ENCODE measurements at regions not wholly inside any gene's neighbourhood (a gene's known extent, or its start where the extent isn't known, plus 50 kb on each side); places are given as distances from the start of the nearest gene placed in this dataset.

DNA sequence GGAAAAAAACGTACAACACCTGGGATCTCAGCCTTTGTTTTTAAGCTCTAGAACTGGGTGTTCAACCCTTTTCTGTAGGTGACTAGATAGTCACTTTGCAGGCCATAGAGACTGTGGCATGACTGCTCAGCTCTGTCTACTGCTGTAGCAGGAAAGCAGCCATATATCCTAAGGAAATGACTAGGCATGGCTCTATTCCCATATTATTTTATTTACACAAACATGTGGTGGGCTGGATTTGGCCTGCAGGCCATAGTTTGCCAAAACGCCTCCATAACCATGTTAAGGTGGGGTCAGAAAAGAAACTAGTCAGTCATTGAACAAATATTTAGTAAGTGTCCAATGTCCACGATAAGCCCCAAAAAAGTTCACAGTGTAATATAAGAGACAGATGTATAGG lies 452.5 kb downstream of the MCTP2 start:
- no peak for DNase-seq (ENCODE audit: low spot score)

DNA sequence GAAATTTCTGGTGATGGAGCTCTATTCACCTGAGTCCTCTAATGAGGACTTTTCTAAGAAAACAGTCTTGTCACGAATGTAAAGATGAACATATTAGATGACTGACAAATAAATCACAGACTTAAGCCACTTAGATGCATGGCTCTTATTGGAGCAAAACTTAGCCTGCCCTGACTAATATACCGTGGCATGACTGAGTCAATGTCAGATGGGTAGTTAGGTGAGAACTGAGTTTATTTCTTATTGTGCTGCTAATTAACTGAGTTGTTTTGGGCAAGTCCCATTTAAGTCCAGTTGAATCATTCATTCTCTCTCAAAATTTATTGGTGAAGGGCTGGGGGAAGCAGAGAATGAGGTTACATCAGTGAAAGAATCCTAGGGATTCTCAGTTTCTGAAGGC lies 459.8 kb downstream of the MCTP2 start:
- no peak for DNase-seq (ENCODE audit: low spot score)

DNA sequence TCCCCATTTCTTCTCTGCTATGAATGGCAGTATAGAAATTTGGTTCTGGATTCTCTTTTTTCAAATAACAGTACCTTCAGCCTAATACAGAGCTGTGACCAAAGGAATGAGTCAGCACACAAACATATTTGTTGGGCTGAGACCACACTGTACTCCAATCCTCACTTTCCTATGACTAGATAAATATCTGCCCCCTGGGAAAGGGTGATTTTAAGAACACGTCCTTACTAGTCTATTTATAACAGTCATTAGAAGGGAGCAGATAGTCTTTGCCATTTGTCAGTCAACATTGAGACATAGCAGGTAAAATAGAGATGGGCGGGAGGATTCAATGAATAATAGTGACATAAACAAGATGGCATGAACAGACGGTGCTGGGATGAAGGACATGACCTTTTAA lies 461.3 kb downstream of the MCTP2 start:
- DNase-seq (ENCODE audit: low spot score) = no peak

DNA sequence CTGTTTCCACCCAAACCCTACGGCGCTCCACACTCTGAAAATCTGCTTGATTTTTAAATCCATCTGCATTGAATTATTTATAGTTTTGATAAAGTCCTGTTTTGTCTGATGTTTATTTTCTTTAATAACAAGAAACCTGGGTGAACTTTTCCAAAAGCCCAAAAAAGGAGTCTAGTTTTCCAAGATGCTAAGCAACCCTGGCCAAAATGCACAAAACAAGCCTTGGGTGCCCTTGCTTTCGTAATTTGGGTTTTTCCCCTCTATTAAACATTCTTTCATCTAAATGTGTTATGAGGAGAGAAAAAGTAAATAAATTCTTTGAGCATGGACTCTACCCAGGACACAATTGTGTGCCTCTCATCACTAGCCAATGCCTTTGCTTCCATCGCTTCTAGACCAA lies 468.9 kb downstream of the MCTP2 start:
- DNase-seq (ENCODE audit: low spot score) = no peak

DNA sequence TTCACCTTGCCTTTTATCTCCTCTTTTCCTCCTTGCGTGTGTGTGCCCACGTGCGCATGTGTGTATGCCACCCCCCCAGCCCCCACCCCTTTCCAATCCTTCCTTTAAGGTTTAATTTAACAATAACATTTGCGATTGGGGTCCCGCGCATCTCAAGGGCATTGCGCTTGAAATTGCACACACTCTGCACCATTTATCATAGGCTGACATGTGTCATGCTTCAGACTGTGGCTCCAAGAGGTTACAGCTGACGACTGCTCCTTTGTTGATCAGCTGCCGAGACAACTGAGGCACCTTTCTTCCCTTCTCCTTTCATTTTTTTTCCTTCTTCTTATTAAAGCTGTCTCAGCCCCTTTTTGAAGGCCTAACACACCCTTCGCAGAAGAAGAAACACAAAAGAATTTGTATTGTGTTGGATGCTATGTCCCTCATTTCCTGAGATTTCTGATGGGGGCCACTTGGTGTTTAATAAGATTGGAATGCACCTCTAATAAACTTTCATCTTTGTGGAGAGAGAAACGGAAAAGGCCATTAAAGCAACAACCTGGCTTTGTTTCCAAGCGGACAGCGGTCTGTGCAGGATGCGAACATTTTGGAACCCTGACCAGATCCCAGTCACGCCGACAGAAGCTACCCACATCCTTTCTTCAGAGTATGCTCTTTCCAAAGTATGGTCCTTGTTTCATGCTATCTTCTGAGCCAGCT lies 470.1 kb downstream of the MCTP2 start:
- no peak for DNase-seq (ENCODE audit: low spot score)

DNA sequence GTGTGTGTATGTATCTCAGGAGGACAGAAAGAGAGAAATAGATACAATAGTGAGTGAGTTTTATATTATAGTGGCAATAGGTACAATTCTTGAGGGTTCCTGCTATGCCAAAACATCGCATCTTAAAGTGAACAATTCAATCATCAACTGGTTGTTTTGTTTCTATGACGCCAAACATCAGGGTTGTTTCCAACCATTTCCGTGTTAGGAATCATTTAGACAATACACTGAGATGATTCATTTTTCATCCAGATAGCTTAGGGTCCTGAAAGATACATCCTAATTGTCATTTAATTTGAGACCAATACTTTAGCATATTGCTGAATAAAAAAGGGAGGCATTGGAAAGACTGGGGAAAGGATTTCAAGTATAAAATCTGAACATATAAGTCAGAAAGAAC lies 472.2 kb downstream of the MCTP2 start:
- DNase-seq (ENCODE audit: low spot score) = no peak

DNA sequence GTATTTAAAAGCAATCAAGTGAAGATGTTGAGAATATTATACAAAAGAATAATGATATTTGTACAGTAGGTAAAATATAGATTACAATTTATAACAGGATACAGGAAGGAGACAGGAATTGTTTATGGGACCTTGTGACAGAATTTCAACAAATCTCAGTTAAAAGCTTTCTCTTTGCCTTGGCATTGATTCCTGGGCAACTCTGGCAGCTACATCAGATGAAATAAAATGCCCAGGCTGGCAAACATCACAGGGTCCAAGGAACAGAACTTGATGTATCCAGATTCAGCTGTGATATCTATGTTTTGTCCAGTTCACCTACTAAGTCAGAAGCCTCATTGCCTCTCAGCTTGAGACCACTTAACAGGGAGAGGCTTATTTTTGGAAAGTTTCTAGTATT lies 473.1 kb downstream of the MCTP2 start:
- no peak for DNase-seq (ENCODE audit: low spot score)

DNA sequence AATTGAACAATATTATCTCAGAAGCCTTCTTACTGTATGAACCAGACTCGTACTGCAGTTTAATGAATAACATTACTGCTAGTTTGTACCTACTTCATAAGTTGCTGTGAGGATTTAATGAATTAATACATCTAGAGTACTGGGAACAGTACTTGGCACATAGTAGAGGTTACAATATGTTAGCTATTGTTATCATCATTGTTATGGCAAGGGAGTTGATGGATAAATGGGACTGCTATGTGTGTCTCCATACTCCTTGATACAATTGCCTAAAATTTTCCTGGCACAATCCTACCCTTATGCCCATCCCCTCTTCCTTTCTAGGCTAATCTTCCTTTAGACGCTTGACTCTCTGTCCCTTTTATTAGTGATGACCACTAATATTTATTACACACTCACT lies 473.6 kb downstream of the MCTP2 start:
- no peak for DNase-seq (ENCODE audit: low spot score)

DNA sequence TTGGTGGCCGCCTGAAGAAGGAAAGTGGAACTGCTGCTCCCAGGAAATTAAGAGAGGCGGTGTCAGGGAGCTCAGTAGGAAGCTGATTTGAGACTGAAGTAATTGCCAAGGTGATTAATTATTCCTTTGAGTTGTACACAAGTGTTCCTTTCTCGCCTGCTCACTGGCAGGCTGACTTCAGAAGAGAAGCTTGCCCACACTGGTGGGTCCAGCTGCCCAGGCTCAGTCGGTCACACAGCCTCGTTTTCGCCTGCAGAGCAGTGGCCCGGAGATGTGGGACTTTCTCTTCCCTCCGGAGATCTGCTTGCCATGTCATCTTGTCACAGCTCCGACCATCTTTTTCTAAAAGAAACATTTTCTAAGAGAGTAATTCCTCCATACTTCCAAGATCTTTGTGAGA lies 478.0 kb downstream of the MCTP2 start:
- DNase-seq (ENCODE audit: low spot score) = no peak

DNA sequence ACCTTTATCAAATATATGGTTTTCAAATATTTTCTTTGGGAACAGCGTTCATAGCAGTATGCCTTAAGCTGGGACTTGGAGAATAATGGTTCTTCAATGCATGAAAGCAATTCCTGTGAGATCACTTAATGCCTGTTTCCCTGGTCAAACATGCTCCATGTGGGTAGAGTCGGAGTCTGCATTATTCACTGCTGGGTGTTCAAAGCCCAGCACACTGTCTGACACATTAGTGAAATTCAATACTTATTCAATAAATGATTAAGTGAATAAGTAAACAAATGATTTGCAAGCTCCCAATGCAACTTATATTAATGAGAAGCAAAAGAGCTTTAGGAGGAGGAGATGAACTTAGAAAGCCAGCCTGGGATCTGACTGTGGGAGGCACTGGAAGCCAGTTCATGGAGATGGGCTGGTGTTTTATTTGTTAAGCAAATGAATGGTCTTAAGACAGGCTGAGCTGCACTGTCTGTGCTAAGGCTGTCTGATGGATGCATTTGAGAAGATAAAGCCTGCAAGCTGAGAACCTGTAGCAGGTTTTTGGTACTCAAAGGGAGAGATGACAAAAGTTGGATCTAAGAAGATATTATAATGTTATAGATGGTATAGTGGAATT lies 490.8 kb downstream of the MCTP2 start:
- no peak for DNase-seq (ENCODE audit: low spot score)

DNA sequence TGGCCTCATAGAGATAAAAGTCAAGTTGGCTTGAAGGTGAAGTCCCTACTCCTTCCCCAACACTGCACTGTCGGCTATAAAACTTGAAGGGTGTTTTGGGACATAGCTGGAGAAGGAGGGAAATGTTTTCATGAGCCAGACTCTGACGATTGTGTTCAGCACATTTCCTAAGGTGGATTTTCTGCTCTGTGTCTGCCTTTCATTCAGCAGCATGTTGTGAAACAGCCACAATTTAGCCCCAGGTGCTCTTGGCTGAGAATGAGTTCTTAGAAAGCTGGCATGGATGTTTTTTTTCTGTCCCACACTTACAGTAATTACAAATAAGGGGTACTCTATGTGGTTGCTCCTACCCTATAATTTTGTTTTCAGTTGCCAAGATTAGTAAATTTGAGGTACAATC lies 492.4 kb downstream of the MCTP2 start:
- no peak for DNase-seq (ENCODE audit: low spot score)

DNA sequence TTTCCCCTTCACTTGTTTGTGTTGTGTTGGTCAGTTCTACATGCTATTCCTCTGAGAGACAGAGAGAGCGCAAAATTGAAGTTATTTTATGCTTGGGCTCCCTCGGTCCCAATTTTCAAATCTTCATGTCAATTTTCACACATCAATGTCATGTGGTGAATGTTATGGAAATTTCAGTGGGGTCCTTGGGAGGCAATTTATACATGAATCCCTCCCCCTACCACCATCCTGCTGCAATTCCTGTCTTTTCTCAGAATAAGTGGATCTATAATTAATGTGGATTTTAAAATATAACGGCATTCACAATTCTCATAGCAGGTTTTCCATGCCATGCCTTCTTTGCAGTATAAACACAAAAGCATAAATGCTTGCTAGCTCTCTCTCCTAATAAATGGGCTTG lies 499.9 kb downstream of the MCTP2 start:
- no peak for DNase-seq (ENCODE audit: low spot score)

DNA sequence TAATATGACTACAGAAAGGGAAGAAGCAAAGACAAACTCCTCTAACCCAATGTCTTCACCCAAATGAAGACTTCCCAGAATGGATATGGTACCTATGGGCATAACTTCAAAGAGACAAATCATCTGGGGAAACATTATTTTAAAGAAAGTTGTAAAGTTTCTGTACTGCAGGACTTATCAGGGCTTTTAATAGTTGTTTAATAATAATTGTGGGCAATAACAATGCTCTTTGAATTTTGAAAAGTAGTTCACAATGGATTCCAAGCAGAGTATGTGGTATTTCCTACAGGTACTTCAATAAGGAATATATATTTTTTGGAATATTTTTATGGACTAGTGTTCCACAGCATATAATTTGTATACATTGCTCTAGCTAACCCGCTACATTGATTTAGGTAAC lies 503.1 kb downstream of the MCTP2 start:
- DNase-seq (ENCODE audit: low spot score) = no peak

DNA sequence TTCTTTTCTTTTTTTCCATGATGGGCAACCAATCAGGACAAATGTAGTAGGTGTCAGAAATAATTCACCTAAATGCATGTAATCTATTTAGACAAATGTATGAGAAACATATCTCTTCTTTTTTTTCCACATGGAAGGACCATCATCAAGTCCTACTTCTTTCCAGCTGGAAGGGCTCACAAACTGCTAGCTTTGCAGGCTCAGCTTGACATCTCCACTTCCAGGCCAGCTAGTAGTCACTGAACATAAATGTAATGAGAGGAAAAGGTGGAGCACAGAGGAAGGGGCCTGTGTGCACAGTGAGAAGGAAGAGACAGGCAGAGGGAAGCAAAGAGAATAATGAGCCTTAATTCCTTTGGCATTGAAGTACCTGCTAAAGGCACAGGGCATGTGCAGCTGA lies 504.9 kb downstream of the MCTP2 start:
- no peak for DNase-seq (ENCODE audit: low spot score)

DNA sequence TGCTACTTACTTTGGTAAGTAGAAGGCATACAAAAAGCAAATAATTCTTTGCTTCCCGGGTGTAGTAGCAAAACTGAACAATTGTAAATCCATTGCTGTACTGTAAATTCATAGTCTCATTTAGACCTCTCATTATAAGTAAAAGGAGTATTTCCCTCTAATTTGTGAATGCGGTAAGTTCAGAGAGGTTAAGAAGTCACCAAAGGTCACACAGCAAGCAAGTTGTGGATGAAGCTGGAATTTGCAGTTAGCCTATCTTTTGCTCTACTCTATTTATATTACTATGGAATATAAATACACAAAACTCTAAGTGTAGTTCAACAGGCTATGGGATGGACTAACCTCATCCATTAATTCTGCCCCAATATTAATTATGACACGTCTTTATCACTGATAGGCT lies 508.3 kb downstream of the MCTP2 start:
- no peak for DNase-seq (ENCODE audit: low spot score)

DNA sequence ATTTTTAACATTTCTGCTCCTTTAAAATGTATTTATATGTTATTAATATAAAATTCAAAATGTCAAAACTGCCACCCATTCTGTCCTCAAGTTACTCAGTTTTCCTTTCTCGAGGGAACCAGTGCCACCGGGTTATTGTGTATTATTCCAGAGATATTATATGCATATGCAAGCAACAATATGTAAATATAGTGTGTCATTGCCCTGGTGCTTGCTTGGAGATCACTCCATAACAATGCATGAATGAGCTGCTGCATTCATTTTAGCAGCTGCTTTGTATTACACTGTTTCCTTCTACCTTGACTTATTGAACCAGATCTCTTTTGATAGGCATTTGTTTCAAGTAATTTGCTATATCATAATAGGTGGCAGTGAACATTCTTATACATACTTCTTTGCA lies 509.1 kb downstream of the MCTP2 start:
- DNase-seq (ENCODE audit: low spot score) = no peak

DNA sequence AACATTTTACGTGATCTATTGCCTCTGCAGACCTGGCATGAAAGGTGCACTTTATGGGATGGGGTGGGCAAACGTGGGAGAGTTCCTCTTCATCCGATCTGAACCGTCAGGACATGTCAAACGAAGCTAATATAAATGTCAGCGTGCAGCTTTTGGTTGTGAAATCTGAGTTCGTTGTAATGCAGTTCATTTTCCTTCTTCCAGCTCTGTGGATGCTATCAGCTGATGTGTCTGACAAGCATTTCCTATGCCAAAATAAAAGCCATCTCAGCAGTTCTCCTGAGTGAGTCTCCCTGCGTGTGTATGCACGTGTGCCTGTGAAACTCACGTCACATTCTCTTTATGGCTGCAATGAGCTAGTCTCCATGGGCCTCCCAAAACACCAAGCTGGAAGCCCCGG lies 512.3 kb downstream of the MCTP2 start:
- DNase-seq (ENCODE audit: low spot score) = no peak

DNA sequence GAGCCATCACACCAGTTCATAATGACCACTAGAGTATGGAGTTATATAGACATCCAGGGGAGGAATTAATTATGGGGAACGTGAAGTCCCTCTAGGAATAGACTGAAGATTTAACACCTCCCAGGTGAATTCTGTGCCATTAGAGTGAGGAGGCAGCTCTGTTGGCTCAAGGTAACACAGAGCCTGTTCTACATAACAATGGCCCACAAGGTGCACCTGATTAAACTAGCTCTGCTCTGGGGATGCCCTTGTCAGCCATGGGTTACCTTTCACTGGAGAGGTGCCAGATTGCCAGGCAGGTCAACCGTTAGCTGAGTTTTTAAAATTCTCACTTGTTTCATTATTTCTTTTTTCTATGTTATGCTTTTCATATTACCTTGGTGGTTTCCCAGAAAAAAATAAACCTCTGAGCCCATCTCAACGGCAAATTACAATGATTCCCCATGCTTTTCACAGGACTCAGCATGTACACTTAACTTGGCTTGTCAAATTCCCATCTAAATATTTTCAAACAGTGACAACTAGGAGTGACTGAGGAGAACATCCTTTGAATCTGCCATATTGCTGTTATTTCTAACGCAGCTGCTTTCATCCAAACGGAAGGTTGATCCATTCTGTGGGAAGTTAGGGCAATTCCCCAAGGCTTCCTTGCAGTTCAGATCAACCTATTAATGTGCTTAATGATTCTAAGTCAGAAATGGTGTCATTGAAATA lies 512.9 kb downstream of the MCTP2 start:
- DNase-seq (ENCODE audit: low spot score) = no peak

DNA sequence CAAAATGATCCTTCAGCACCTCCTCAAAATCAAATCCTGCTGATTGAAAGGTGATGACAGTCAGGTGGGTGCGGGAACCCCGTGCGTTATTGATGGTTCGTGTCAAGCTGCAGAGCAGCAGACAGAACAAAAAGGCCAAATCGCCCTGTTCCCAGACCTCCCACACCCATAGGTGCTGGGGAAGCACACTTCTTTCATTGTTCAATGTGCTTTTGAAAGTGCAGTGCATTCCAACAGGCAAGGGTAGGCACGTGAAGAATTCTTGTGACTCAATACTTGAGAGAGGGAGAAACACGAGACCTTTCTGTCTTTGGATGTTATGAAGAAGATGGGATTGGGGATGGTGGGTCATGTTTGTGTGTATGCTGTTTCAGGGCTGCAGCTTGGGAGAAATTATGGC lies 514.0 kb downstream of the MCTP2 start:
- DNase-seq (ENCODE audit: low spot score) = no peak

DNA sequence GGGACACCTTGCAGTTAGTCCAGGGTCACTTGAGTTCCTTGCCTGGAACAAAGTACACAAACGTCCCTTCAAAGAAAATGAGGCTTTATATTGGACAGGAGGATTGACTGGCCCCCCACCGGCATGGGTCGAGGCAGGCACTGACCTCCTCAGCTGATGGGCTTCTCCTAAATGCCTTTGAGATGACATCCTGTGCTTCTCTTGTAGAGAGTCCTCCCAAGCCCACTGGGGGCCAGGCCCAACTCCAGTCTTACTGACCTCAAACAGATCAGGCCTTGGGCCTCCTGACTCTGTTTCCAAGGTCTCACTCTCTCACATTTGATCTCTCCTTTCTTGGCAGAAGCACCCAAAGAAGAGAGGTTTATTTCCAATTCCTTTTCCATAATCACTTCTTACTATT lies 516.1 kb downstream of the MCTP2 start:
- no peak for DNase-seq (ENCODE audit: low spot score)

DNA sequence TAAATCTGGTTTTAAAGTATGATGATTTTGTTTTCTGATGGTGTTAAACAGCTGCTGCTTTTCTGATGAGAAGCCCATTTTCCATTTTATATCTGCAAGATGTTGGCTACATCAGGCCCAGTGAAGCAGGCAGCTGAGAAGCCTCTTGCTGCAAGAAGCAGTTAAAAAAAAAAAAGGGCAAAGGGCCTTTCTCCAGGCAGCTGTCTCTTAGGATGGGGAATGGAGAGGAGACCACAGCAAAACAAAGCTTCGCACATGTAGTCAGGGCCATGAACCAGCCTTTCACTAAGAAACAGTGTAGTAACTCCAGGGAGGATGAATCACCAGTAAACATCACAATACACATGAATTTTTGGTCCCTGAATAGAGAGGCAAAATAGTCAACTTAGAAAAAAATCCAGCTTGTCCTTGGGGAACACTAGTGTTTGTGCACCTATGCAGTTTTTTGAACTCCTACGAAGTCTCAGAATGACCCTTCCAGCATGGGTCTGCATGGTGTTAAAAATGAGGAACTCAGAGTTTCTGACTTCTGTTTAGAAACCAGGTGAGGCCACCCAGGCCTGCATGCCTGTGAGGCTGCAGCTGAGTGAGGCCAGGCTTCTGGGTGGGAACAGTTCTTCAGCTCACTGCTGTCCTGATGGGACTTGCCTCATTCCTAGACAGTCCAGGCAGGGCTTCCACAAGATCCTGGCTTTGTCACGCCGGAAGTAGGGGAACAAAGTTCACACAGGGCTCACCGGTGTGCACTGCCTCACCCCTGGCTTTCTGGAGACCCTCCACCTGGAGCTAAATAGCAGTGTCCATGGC lies 518.7 kb downstream of the MCTP2 start:
- no peak for DNase-seq (ENCODE audit: low spot score)

DNA sequence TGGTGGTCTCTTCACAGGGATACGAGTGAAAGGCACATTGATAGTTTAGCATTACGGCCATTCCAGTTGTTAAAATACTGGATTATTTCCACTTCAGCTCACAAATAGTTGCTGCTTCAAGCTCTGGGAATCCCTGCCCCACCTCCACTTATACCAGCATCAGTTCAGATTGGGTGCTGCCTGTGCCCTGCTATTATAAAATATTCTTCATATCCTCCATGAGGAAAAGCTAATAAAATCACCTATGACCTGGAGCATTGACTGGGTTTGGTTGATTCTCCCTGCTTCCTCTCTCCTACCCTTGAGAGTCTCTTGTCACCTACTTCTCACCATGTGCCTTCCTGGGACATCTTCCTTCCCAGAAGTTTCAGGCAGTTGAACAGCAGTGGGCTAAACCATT lies 529.0 kb downstream of the MCTP2 start:
- DNase-seq (ENCODE audit: low spot score) = no peak

DNA sequence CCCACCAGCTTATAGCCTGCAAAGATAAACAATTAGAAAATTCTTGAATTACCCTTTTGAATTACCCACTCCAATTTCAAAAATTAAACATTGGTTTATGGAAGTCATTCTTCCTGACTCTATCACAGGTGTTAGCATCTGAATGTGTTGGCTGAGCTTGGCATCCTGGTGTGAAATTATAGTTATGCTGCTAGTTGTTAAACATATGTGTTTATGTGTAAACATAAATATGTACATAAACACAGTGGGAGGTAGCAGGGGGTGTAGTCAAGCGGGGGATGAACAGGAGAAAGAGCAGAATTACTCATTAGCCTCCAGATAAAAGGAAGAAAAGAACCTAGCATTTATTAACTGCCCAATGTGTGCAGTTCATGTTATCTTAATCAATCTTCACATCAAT lies 530.2 kb downstream of the MCTP2 start:
- no peak for DNase-seq (ENCODE audit: low spot score)
